ENCODE measurements at regions not wholly inside any gene's neighbourhood (a gene's known extent, or its start where the extent isn't known, plus 50 kb on each side); places are given as distances from the start of the nearest gene placed in this dataset.

DNA sequence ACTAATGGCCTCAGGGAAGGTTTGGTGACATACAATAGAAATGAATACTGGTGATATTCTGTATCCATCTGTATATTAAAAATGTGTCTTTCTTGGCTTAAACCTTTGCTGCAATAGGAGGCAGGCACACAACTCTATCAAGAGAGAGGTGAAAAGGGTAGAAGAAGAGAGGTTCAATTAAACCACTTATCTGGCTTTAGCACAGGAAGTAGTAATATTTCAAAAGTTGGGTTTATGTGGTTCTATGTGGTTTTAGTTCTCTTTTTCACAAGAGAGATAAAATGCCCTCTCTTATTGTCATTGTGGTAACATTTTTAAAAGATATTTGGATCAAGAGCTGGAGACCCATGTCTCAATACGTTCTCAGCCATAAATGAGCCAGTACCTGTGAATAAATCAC is 146.2 kb upstream of the FNDC3A start:
- TF ChIP-seq, protein P1, sequence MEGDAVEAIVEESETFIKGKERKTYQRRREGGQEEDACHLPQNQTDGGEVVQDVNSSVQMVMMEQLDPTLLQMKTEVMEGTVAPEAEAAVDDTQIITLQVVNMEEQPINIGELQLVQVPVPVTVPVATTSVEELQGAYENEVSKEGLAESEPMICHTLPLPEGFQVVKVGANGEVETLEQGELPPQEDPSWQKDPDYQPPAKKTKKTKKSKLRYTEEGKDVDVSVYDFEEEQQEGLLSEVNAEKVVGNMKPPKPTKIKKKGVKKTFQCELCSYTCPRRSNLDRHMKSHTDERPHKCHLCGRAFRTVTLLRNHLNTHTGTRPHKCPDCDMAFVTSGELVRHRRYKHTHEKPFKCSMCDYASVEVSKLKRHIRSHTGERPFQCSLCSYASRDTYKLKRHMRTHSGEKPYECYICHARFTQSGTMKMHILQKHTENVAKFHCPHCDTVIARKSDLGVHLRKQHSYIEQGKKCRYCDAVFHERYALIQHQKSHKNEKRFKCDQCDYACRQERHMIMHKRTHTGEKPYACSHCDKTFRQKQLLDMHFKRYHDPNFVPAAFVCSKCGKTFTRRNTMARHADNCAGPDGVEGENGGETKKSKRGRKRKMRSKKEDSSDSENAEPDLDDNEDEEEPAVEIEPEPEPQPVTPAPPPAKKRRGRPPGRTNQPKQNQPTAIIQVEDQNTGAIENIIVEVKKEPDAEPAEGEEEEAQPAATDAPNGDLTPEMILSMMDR (IDR thresholded peaks at IDR 0.05; ENCODE audit: insufficient read depth, low read length), result no peak
- TF ChIP-seq POLR2AphosphoS5 (IDR thresholded peaks at IDR 0.05; ENCODE audit: low read depth) (no peak), GABPA (IDR thresholded peaks at IDR 0.05; ENCODE audit: low read depth) (no peak), SPI1 (IDR thresholded peaks at IDR 0.05; ENCODE audit: borderline replicate concordance, low read depth) (no peak)
- TF ChIP-seq, protein P2, sequence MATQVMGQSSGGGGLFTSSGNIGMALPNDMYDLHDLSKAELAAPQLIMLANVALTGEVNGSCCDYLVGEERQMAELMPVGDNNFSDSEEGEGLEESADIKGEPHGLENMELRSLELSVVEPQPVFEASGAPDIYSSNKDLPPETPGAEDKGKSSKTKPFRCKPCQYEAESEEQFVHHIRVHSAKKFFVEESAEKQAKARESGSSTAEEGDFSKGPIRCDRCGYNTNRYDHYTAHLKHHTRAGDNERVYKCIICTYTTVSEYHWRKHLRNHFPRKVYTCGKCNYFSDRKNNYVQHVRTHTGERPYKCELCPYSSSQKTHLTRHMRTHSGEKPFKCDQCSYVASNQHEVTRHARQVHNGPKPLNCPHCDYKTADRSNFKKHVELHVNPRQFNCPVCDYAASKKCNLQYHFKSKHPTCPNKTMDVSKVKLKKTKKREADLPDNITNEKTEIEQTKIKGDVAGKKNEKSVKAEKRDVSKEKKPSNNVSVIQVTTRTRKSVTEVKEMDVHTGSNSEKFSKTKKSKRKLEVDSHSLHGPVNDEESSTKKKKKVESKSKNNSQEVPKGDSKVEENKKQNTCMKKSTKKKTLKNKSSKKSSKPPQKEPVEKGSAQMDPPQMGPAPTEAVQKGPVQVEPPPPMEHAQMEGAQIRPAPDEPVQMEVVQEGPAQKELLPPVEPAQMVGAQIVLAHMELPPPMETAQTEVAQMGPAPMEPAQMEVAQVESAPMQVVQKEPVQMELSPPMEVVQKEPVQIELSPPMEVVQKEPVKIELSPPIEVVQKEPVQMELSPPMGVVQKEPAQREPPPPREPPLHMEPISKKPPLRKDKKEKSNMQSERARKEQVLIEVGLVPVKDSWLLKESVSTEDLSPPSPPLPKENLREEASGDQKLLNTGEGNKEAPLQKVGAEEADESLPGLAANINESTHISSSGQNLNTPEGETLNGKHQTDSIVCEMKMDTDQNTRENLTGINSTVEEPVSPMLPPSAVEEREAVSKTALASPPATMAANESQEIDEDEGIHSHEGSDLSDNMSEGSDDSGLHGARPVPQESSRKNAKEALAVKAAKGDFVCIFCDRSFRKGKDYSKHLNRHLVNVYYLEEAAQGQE (IDR thresholded peaks at IDR 0.05; ENCODE audit: insufficient replicate concordance, low read depth), result no peak

Measured in HL-60 (cell line).